ENCODE measurements at regions not wholly inside any gene's neighbourhood (a gene's known extent, or its start where the extent isn't known, plus 50 kb on each side); places are given as distances from the start of the nearest gene placed in this dataset.

- no peak overlapping the region for H3K9ac ChIP-seq (ENCODE audit: low read depth, low read length)
Observed at GRCh38 chr4:128596853-128597252, 212.6 kb upstream of the JADE1 start.

GRCh38 chr4:128596115-128596514 lies 213.4 kb upstream of the JADE1 start:
- no peak overlapping the region for H3K9ac ChIP-seq (ENCODE audit: low read depth, low read length)
- H3K4me3 ChIP-seq (ENCODE audit: low read depth, low read length) = no peak overlapping the region
- no peaks in the 10 kb centered on the region for H3K27me3 ChIP-seq (ENCODE audit: control insufficient read depth, insufficient read depth, low read length)
- peaks cover 3% of the 10 kb centered on the region for H3K9me3 ChIP-seq (ENCODE audit: control insufficient read depth, insufficient read depth, low read length)
- H3K36me3 ChIP-seq (ENCODE audit: control insufficient read depth, insufficient read depth, low read length) = no peaks in the 10 kb centered on the region
- peaks cover 4% of the 10 kb centered on the region for H3K4me1 ChIP-seq (ENCODE audit: control insufficient read depth, insufficient read depth, low read length)

More at GRCh38 chr4:128596853-128597252, 212.6 kb upstream of the JADE1 start:
- no peak overlapping the region for H3K4me3 ChIP-seq (ENCODE audit: low read depth, low read length)
- peaks cover 6% of the 10 kb centered on the region for H3K4me1 ChIP-seq (ENCODE audit: control insufficient read depth, insufficient read depth, low read length)
- peaks cover 3% of the 10 kb centered on the region for H3K9me3 ChIP-seq (ENCODE audit: control insufficient read depth, insufficient read depth, low read length)
- no peaks in the 10 kb centered on the region for H3K36me3 ChIP-seq (ENCODE audit: control insufficient read depth, insufficient read depth, low read length)
- no peaks in the 10 kb centered on the region for H3K27me3 ChIP-seq (ENCODE audit: control insufficient read depth, insufficient read depth, low read length)

- no peaks in the 10 kb centered on the region for H3K27me3 ChIP-seq (ENCODE audit: control insufficient read depth, insufficient read depth, low read length)
- H3K4me3 ChIP-seq (ENCODE audit: low read depth, low read length) = no peak overlapping the region
- peaks cover 3% of the 10 kb centered on the region for H3K9me3 ChIP-seq (ENCODE audit: control insufficient read depth, insufficient read depth, low read length)
- H3K4me1 ChIP-seq (ENCODE audit: control insufficient read depth, insufficient read depth, low read length) = peaks cover 2% of the 10 kb centered on the region
- no peak overlapping the region for H3K9ac ChIP-seq (ENCODE audit: low read depth, low read length)
- no peaks in the 10 kb centered on the region for H3K36me3 ChIP-seq (ENCODE audit: control insufficient read depth, insufficient read depth, low read length)
Observed at GRCh38 chr4:128591482-128591881, 218.0 kb upstream of the JADE1 start.

GRCh38 chr4:128590773-128591172 lies 218.7 kb upstream of the JADE1 start:
- Histone ChIP-seq H3K9me3 (ENCODE audit: control insufficient read depth, insufficient read depth, low read length) (peaks cover 3% of the 10 kb centered on the region), H3K4me1 (ENCODE audit: control insufficient read depth, insufficient read depth, low read length) (peaks cover 2% of the 10 kb centered on the region), H3K36me3 (ENCODE audit: control insufficient read depth, insufficient read depth, low read length) (no peaks in the 10 kb centered on the region), H3K9ac (ENCODE audit: low read depth, low read length) (peak overlapping the region; percentile 26), H3K4me3 (ENCODE audit: low read depth, low read length) (no peak overlapping the region), H3K27me3 (ENCODE audit: control insufficient read depth, insufficient read depth, low read length) (no peaks in the 10 kb centered on the region)

GRCh38 chr4:128590034-128590740 lies 219.3 kb upstream of the JADE1 start:
- Histone ChIP-seq H3K4me1 (ENCODE audit: control insufficient read depth, insufficient read depth, low read length) (peaks cover 2% of the 10 kb centered on the region), H3K9me3 (ENCODE audit: control insufficient read depth, insufficient read depth, low read length) (peaks cover 3% of the 10 kb centered on the region), H3K27me3 (ENCODE audit: control insufficient read depth, insufficient read depth, low read length) (no peaks in the 10 kb centered on the region), H3K9ac (ENCODE audit: low read depth, low read length) (no peak overlapping the region), H3K36me3 (ENCODE audit: control insufficient read depth, insufficient read depth, low read length) (no peaks in the 10 kb centered on the region), H3K4me3 (ENCODE audit: low read depth, low read length) (no peak overlapping the region)

- peaks cover 2% of the 10 kb centered on the region for H3K4me1 ChIP-seq (ENCODE audit: control insufficient read depth, insufficient read depth, low read length)
- H3K36me3 ChIP-seq (ENCODE audit: control insufficient read depth, insufficient read depth, low read length) = no peaks in the 10 kb centered on the region
- no peak overlapping the region for H3K9ac ChIP-seq (ENCODE audit: low read depth, low read length)
- no peaks in the 10 kb centered on the region for H3K27me3 ChIP-seq (ENCODE audit: control insufficient read depth, insufficient read depth, low read length)
- H3K4me3 ChIP-seq (ENCODE audit: low read depth, low read length) = no peak overlapping the region
- peaks cover 3% of the 10 kb centered on the region for H3K9me3 ChIP-seq (ENCODE audit: control insufficient read depth, insufficient read depth, low read length)
Observed at GRCh38 chr4:128589384-128589965, 220.0 kb upstream of the JADE1 start.

GRCh38 chr4:128587382-128587781 lies 222.1 kb upstream of the JADE1 start:
- Histone ChIP-seq H3K9me3 (ENCODE audit: control insufficient read depth, insufficient read depth, low read length) (no peaks in the 10 kb centered on the region), H3K36me3 (ENCODE audit: control insufficient read depth, insufficient read depth, low read length) (no peaks in the 10 kb centered on the region), H3K4me1 (ENCODE audit: control insufficient read depth, insufficient read depth, low read length) (peaks cover 2% of the 10 kb centered on the region), H3K27me3 (ENCODE audit: control insufficient read depth, insufficient read depth, low read length) (no peaks in the 10 kb centered on the region), H3K9ac (ENCODE audit: low read depth, low read length) (no peak overlapping the region), H3K4me3 (ENCODE audit: low read depth, low read length) (no peak overlapping the region)

GRCh38 chr4:128583753-128584712 lies 225.5 kb upstream of the JADE1 start:
- Histone ChIP-seq H3K27me3 (ENCODE audit: control insufficient read depth, insufficient read depth, low read length) (no peaks in the 10 kb centered on the region), H3K4me3 (ENCODE audit: low read depth, low read length) (no peak overlapping the region), H3K4me1 (ENCODE audit: control insufficient read depth, insufficient read depth, low read length) (no peaks in the 10 kb centered on the region), H3K9me3 (ENCODE audit: control insufficient read depth, insufficient read depth, low read length) (no peaks in the 10 kb centered on the region), H3K36me3 (ENCODE audit: control insufficient read depth, insufficient read depth, low read length) (no peaks in the 10 kb centered on the region), H3K9ac (ENCODE audit: low read depth, low read length) (no peak overlapping the region)

- Histone ChIP-seq H3K9me3 (ENCODE audit: control insufficient read depth, insufficient read depth, low read length) (no peaks in the 10 kb centered on the region), H3K27me3 (ENCODE audit: control insufficient read depth, insufficient read depth, low read length) (no peaks in the 10 kb centered on the region), H3K4me1 (ENCODE audit: control insufficient read depth, insufficient read depth, low read length) (peaks cover 5% of the 10 kb centered on the region), H3K9ac (ENCODE audit: low read depth, low read length) (no peak overlapping the region), H3K4me3 (ENCODE audit: low read depth, low read length) (no peak overlapping the region), H3K36me3 (ENCODE audit: control insufficient read depth, insufficient read depth, low read length) (no peaks in the 10 kb centered on the region)
Observed at GRCh38 chr4:128582427-128582870, 227.1 kb upstream of the JADE1 start.

GRCh38 chr4:128579154-128579853 lies 230.2 kb upstream of the JADE1 start:
- Histone ChIP-seq H3K27me3 (ENCODE audit: control insufficient read depth, insufficient read depth, low read length) (no peaks in the 10 kb centered on the region), H3K9me3 (ENCODE audit: control insufficient read depth, insufficient read depth, low read length) (no peaks in the 10 kb centered on the region), H3K36me3 (ENCODE audit: control insufficient read depth, insufficient read depth, low read length) (no peaks in the 10 kb centered on the region), H3K9ac (ENCODE audit: low read depth, low read length) (no peak overlapping the region), H3K4me3 (ENCODE audit: low read depth, low read length) (no peak overlapping the region), H3K4me1 (ENCODE audit: control insufficient read depth, insufficient read depth, low read length) (peaks cover 5% of the 10 kb centered on the region)

- Histone ChIP-seq H3K4me1 (ENCODE audit: control insufficient read depth, insufficient read depth, low read length) (peaks cover 5% of the 10 kb centered on the region), H3K36me3 (ENCODE audit: control insufficient read depth, insufficient read depth, low read length) (no peaks in the 10 kb centered on the region), H3K27me3 (ENCODE audit: control insufficient read depth, insufficient read depth, low read length) (no peaks in the 10 kb centered on the region), H3K9me3 (ENCODE audit: control insufficient read depth, insufficient read depth, low read length) (no peaks in the 10 kb centered on the region), H3K4me3 (ENCODE audit: low read depth, low read length) (no peak overlapping the region), H3K9ac (ENCODE audit: low read depth, low read length) (no peak overlapping the region)
Observed at GRCh38 chr4:128574706-128575105, 234.8 kb upstream of the JADE1 start.
